Hepatocyte (in vitro differentiated cells): ENCODE measurements at regions not wholly inside any gene's neighbourhood (a gene's known extent, or its start where the extent isn't known, plus 50 kb on each side); places are given as distances from the start of the nearest gene placed in this dataset.

Experiments used
- DNase-seq: peaks from one replicate; pipeline ENCODE4 v3.0.0-alpha.2; 2016; ENCODE audit warnings: low spot score
- H2AFZ ChIP-seq: fragments of 200-600 bp; sonication (generic); 2 replicates; pipeline ENCODE4 v1.6.0; 2016; ENCODE audit warnings: antibody characterized with exemption, mild to moderate bottlenecking
- H3K27ac ChIP-seq: fragments of 200-600 bp; sonication (generic); 2 replicates; pipeline ENCODE4 v1.5.1; 2016; ENCODE audit warnings: mild to moderate bottlenecking
- H3K27me3 ChIP-seq: fragments of 200-600 bp; sonication (generic); 2 replicates; pipeline ENCODE4 v1.6.1; 2016
- H3K36me3 ChIP-seq: fragments of 200-600 bp; sonication (generic); replicated peaks from 2 replicates; pipeline ENCODE4 v1.5.1; 2016; ENCODE audit warnings: low read depth; ENCODE audit not compliant: insufficient read depth
- H3K4me1 ChIP-seq: fragments of 200-600 bp; sonication (generic); 2 replicates; pipeline ENCODE4 v1.5.1; 2016; ENCODE audit warnings: mild to moderate bottlenecking, moderate library complexity; ENCODE audit not compliant: insufficient read depth
- H3K4me2 ChIP-seq: fragments of 200-600 bp; sonication (generic); 2 replicates; pipeline ENCODE4 v1.6.0; 2016
- H3K4me3 ChIP-seq: fragments of 200-600 bp; sonication (generic); 2 replicates; pipeline ENCODE4 v1.5.1; 2016; ENCODE audit warnings: mild to moderate bottlenecking
- H3K79me2 ChIP-seq: fragments of 200-600 bp; sonication (generic); 2 replicates; pipeline ENCODE4 v1.6.0; 2017; ENCODE audit warnings: mild to moderate bottlenecking
- H3K9me2 ChIP-seq: fragments of 200-600 bp; sonication (generic); replicated peaks from 2 replicates; pipeline ENCODE4 v1.6.0; 2017; ENCODE audit warnings: mild to moderate bottlenecking; ENCODE audit not compliant: insufficient read depth
- H3K9me3 ChIP-seq: fragments of 200-600 bp; sonication (generic); 2 replicates; pipeline ENCODE4 v1.5.1; 2016; ENCODE audit warnings: low read depth, mild to moderate bottlenecking
- H4K20me1 ChIP-seq: fragments of 200-600 bp; sonication (generic); 2 replicates; pipeline ENCODE4 v1.6.0; 2016; ENCODE audit warnings: mild to moderate bottlenecking; ENCODE audit not compliant: insufficient read depth, poor library complexity, severe bottlenecking
- EZH2 ChIP-seq: fragments of 200-600 bp; sonication (generic); IDR thresholded peaks from 2 replicates; pipeline ENCODE4 v1.6.1; 2016; ENCODE audit warnings: antibody characterized with exemption, mild to moderate bottlenecking, borderline replicate concordance
- EZH2phosphoT487 ChIP-seq: fragments of 200-600 bp; sonication (generic); IDR thresholded peaks from one replicate; pipeline ENCODE4 v1.6.1; 2018; ENCODE audit warnings: antibody characterized with exemption, mild to moderate bottlenecking, low read depth, moderate library complexity; ENCODE audit not compliant: unreplicated experiment, severe bottlenecking
- WGBS: methylation state at CpG from one replicate; pipeline ENCODE4 v1.1.6; 2016; ENCODE audit warnings: low lambda C conversion rate; ENCODE audit errors: missing lambda C conversion rate; 5-methylcytosine and 5-hydroxymethylcytosine counted together
- TF ChIP-seq, protein P1 (sequence below): fragments of 200-600 bp; sonication (generic); IDR thresholded peaks from 2 replicates; pipeline ENCODE4 v1.5.1; 2016; ENCODE audit warnings: antibody characterized with exemption, mild to moderate bottlenecking; ENCODE audit not compliant: poor library complexity

DNA sequence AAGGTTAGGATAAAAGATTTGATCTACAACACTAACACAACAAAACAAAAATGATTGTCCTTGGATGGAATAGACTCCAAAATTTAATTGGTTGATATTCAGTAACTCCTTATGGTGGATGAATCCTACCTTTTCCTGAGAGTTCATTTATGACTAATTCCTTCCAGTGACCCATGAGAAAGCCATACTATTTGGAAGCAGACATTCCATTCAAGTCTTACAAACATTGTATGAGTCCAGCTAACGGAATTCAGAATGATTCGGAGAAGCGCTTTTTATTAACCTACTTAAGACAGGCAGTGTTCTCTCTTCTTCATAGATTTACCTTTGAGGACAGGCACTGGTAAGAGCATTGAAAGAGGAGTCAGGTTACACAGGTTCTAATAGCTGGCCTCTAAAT is 155.6 kb upstream of the ZNF648 start:
- no peak overlapping the region for H3K4me3 ChIP-seq
- H3K9me2 ChIP-seq: no peaks in the 10 kb centered on the region
- DNase-seq: no peak
- peaks cover 6% of the 10 kb centered on the region for H3K4me1 ChIP-seq
- TF ChIP-seq, protein P1, sequence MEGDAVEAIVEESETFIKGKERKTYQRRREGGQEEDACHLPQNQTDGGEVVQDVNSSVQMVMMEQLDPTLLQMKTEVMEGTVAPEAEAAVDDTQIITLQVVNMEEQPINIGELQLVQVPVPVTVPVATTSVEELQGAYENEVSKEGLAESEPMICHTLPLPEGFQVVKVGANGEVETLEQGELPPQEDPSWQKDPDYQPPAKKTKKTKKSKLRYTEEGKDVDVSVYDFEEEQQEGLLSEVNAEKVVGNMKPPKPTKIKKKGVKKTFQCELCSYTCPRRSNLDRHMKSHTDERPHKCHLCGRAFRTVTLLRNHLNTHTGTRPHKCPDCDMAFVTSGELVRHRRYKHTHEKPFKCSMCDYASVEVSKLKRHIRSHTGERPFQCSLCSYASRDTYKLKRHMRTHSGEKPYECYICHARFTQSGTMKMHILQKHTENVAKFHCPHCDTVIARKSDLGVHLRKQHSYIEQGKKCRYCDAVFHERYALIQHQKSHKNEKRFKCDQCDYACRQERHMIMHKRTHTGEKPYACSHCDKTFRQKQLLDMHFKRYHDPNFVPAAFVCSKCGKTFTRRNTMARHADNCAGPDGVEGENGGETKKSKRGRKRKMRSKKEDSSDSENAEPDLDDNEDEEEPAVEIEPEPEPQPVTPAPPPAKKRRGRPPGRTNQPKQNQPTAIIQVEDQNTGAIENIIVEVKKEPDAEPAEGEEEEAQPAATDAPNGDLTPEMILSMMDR: no peak
- TF ChIP-seq EZH2 (no peak), EZH2phosphoT487 (no peak)
- peak overlapping the region; percentile 17 for H3K27ac ChIP-seq
- WGBS: 91% methylated on average over 3 of the region's 3 CpGs
- no peaks in the 10 kb centered on the region for H3K36me3 ChIP-seq
- no peak overlapping the region for H2AFZ ChIP-seq
- no peaks in the 10 kb centered on the region for H3K9me3 ChIP-seq
- no peaks in the 10 kb centered on the region for H3K27me3 ChIP-seq
- no peak overlapping the region for H3K4me2 ChIP-seq
- H4K20me1 ChIP-seq: no peaks in the 10 kb centered on the region
- no peaks in the 10 kb centered on the region for H3K79me2 ChIP-seq

DNA sequence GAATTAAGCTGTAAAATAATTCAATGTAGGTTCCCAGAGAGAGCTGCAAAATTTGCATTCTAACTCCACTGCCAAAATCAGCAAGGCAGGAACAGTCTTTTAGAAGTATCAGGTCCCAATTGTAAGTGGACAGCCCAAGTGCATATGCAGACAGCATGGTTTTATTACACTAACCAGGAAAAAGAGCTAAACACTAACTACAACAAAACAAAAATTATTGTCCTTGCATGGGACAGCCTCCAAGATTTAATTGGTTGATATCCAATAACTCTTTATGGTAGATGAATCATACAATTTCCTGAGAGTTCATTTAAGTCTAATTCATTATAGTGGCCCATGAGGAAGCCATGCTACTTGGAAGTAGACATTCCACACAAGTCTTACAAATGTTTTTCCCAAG is 154.3 kb upstream of the ZNF648 start:
- no peaks in the 10 kb centered on the region for H3K27me3 ChIP-seq
- no peaks in the 10 kb centered on the region for H3K9me3 ChIP-seq
- H4K20me1 ChIP-seq: no peaks in the 10 kb centered on the region
- H3K9me2 ChIP-seq: no peaks in the 10 kb centered on the region
- H3K79me2 ChIP-seq: no peaks in the 10 kb centered on the region
- no peak overlapping the region for H2AFZ ChIP-seq
- no peak for DNase-seq
- no peak overlapping the region for H3K4me3 ChIP-seq
- TF ChIP-seq, protein P1: no peak
- TF ChIP-seq EZH2: no peak
- no peak for TF ChIP-seq EZH2phosphoT487
- H3K27ac ChIP-seq: no peak overlapping the region
- H3K4me2 ChIP-seq: no peak overlapping the region
- peaks cover 9% of the 10 kb centered on the region for H3K4me1 ChIP-seq
- no peaks in the 10 kb centered on the region for H3K36me3 ChIP-seq

DNA sequence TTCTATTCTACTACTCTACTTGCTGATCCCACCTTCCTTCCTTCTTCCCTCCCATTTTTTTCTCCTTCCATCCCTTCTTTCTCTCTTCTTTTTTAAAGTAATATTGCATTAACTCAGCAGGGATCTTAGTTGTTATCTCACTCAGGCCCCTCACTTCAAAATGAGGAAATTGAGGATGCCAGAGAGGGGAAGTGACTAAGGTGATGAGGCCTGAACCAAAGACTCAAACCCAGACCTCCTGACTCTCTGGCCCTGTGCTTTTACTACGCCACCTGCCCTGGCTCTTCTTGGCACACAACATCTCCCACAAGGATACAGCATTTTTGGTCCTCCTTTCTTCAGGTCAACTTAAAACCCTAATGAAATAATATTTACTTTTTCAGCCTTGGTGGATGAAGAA is 151.7 kb upstream of the ZNF648 start:
- Histone ChIP-seq H2AFZ (no peak overlapping the region), H3K27me3 (no peaks in the 10 kb centered on the region), H3K27ac (no peak overlapping the region), H4K20me1 (no peaks in the 10 kb centered on the region), H3K36me3 (no peaks in the 10 kb centered on the region), H3K9me2 (no peaks in the 10 kb centered on the region), H3K4me2 (no peak overlapping the region), H3K4me1 (peaks cover 19% of the 10 kb centered on the region), H3K9me3 (no peaks in the 10 kb centered on the region), H3K79me2 (no peaks in the 10 kb centered on the region), H3K4me3 (no peak overlapping the region)
- TF ChIP-seq EZH2phosphoT487 (no peak), EZH2 (no peak)
- TF ChIP-seq, protein P1: no peak
- no peak for DNase-seq
- 100% methylated on average over 1 of the region's 1 CpG for WGBS

DNA sequence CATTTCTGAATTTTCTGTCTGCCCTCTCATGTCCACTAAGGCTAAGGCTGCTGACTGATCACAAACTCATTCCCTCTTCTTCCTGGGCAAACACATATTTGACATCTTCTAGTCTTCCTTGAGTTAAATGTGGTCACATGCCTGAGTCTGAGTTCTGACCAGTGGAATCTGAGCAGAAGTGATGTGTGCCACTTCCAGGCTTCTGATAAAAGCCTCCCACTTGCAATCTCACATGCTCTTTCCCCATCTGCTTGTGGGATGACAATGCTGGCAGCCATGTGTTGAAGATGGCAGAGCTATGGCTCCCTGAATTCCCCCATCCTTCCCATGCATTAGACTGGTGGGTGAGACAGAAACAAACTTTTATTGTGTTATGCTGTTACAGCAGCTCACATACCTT is 149.9 kb upstream of the ZNF648 start:
- H3K4me3 ChIP-seq: no peak overlapping the region
- H3K4me1 ChIP-seq: peaks cover 26% of the 10 kb centered on the region
- H2AFZ ChIP-seq: no peak overlapping the region
- DNase-seq: no peak
- no peaks in the 10 kb centered on the region for H3K27me3 ChIP-seq
- H3K9me3 ChIP-seq: no peaks in the 10 kb centered on the region
- H3K27ac ChIP-seq: no peak overlapping the region
- TF ChIP-seq EZH2phosphoT487: no peak
- TF ChIP-seq EZH2: no peak
- TF ChIP-seq, protein P1: no peak
- H3K4me2 ChIP-seq: no peak overlapping the region
- no peaks in the 10 kb centered on the region for H3K79me2 ChIP-seq
- H3K9me2 ChIP-seq: no peaks in the 10 kb centered on the region
- no peaks in the 10 kb centered on the region for H3K36me3 ChIP-seq
- no peaks in the 10 kb centered on the region for H4K20me1 ChIP-seq
